Testis (tissue), 2 donors: ENCODE measurements at regions not wholly inside any gene's neighbourhood (a gene's known extent, or its start where the extent isn't known, plus 50 kb on each side); places are given as distances from the start of the nearest gene placed in this dataset.

Experiments used
- POLR2A ChIP-seq: fragments of 450-650 bp; IDR thresholded peaks from one replicate; pipeline ENCODE4 v1.6.1; 2017; ENCODE audit warnings: antibody characterized with exemption, mild to moderate bottlenecking, moderate library complexity
- TF ChIP-seq, protein P1 (sequence below), 3 experiments: fragments of 450-650 bp in 2 of 3; fragments of 200-600 bp in 1 of 3; sonication (generic) in 1 of 3; IDR thresholded peaks; one replicate each; pipeline ENCODE4 v1.5.1; 2016 to 2019; ENCODE audit warnings: antibody characterized with exemption in 3 of 3, mild to moderate bottlenecking in 2 of 3, moderate library complexity in 1 of 3

DNA sequence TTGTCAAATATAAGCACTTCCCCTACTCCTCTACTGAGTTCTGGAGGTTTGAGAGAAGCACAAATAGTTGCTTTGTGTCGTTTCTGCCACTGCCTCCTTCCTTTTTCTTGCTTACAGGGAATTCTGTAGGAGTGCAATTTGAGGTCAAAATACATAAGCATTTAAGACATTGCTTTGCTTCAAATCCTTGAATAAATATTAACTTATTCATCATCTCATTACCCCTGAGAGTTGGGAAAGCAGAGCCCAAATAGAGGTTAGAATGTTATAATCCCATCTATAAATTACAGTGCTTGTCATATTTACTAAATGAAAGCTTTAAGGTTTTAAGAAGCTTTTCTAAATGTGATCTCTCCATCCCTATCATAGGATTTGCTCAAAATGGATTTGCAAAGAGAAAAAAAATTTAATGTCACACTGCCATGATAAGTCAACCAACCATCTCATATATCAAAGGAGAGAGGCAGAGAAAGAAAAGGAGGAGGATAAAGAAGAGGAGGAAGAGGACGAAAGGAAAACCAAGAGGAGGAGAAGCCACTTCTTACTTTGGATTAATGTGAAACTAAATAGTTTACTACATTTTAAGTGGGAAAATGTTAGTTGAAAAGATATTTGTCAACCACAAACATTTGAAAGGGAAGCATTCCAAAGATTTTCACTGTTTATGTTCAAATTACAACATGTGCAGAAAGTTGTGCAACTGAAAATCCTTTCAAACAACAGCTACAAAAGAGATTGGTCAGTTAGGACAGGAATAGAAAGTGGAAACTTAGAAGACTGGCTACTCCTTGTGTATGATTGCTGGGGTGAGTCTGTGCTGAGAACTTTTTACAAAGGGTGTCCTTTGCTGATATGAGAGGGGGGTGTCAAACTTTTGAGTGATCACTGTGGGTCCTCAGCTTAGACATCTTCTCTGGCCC, 277.3 kb upstream of the FN1 start:
- TF ChIP-seq, protein P1, sequence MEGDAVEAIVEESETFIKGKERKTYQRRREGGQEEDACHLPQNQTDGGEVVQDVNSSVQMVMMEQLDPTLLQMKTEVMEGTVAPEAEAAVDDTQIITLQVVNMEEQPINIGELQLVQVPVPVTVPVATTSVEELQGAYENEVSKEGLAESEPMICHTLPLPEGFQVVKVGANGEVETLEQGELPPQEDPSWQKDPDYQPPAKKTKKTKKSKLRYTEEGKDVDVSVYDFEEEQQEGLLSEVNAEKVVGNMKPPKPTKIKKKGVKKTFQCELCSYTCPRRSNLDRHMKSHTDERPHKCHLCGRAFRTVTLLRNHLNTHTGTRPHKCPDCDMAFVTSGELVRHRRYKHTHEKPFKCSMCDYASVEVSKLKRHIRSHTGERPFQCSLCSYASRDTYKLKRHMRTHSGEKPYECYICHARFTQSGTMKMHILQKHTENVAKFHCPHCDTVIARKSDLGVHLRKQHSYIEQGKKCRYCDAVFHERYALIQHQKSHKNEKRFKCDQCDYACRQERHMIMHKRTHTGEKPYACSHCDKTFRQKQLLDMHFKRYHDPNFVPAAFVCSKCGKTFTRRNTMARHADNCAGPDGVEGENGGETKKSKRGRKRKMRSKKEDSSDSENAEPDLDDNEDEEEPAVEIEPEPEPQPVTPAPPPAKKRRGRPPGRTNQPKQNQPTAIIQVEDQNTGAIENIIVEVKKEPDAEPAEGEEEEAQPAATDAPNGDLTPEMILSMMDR (IDR thresholded peaks at IDR 0.05), result no peak
- TF ChIP-seq POLR2A, result no peak
